GM06990 (cell line): ENCODE measurements at regions not wholly inside any gene's neighbourhood (a gene's known extent, or its start where the extent isn't known, plus 50 kb on each side); places are given as distances from the start of the nearest gene placed in this dataset.

Source experiments
- DNase-seq: peaks from one replicate; pipeline ENCODE4 v3.0.0-alpha.2; 2011; ENCODE audit not compliant: insufficient read length; ENCODE audit errors: extremely low read depth
- H3K27me3 ChIP-seq: replicated peaks from 2 replicates; pipeline ENCODE4 v1.6.0; 2011; ENCODE audit warnings: low read length; ENCODE audit not compliant: control insufficient read depth, insufficient read depth
- H3K36me3 ChIP-seq: 2 replicates; pipeline ENCODE4 v1.5.1; 2011; ENCODE audit warnings: low read length; ENCODE audit not compliant: control insufficient read depth, insufficient read depth
- H3K4me3 ChIP-seq: replicated peaks from 2 replicates; pipeline ENCODE4 v1.5.1; 2011; ENCODE audit warnings: low read depth, mild to moderate bottlenecking, control low read depth, low read length
- CTCF ChIP-seq: IDR thresholded peaks from 2 replicates; pipeline ENCODE4 v1.5.1; 2011; ENCODE audit warnings: low read length, control low read depth, mild to moderate bottlenecking, inconsistent platforms; ENCODE audit not compliant: insufficient read depth, poor library complexity, severe bottlenecking

DNA sequence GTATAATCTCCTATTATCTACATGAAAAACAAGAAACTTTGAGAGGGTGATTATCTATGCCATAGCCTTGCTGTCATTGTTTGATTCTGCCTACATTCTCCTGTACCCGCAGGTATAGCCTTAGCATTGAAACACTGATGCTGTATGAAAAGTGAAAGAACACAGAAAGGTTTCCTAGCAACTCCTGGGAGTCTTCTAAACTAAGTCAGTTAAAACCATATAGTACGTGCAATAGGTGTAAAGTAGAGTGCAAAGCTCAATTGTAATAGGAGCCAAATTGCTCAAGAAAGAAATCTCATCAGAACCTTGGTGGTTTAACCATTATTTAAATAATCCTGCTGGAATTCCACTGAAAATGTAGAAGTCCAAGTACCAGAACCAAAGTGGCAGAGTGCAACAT, 489.7 kb downstream of the PCDH10 start:
- H3K27me3 ChIP-seq = no peaks in the 10 kb centered on the region
- H3K4me3 ChIP-seq = no peak overlapping the region
- no peak for DNase-seq
- no peaks in the 10 kb centered on the region for H3K36me3 ChIP-seq
- no peak for TF ChIP-seq CTCF

GRCh38 chr4:133637161-133637560, 488.1 kb downstream of the PCDH10 start:
- no peak overlapping the region for H3K4me3 ChIP-seq
- no peaks in the 10 kb centered on the region for H3K27me3 ChIP-seq
- TF ChIP-seq CTCF = no peak
- DNase-seq = no peak
- no peaks in the 10 kb centered on the region for H3K36me3 ChIP-seq

- TF ChIP-seq CTCF = no peak
- Histone ChIP-seq H3K36me3 (no peaks in the 10 kb centered on the region), H3K27me3 (no peaks in the 10 kb centered on the region), H3K4me3 (no peak overlapping the region)
- DNase-seq = no peak
These were observed 475.6 kb downstream of the PCDH10 start for GRCh38 chr4:133624744-133625143.

DNA sequence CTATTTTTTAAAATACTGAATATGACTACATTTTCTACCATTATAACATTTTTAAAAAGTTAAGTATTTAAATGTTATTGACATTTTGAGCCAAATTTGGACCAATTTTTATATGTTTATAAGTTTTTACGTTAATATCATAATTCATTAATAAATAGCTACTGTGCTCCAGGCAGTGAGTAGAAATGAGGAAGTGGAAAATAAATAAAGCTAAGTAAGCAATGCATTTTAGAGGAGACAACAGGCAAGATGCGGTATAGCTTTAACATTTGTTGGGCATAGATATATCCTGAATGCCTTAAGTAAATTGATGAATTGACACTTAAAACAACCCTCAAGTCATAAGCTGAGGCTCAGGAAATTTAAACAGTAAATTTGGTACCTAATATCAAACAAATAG, 474.8 kb downstream of the PCDH10 start:
- Histone ChIP-seq H3K4me3 (no peak overlapping the region), H3K27me3 (no peaks in the 10 kb centered on the region), H3K36me3 (no peaks in the 10 kb centered on the region)
- DNase-seq = no peak
- no peak for TF ChIP-seq CTCF

- TF ChIP-seq CTCF = no peak
- no peak overlapping the region for H3K4me3 ChIP-seq
- DNase-seq = no peak
These were observed 472.5 kb downstream of the PCDH10 start for GRCh38 chr4:133621628-133622027.

DNA sequence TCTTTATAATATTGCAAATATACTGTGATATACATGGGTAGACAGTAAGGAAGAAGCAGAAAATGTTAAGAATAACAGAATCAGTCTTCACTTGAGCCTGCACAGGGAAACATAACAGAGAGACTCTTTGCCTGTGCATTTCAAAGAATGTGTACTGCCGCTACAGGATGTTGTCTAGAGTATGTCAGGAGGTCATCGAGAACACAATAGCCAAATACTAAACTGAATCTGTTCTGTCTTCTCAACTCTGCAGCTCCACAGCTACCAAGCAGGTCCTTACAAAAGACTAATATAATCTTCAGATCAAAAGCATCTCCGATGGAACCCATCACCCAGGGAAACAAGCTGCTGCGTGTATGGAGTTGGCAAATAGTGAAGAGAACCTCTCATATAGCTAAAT, 471.5 kb downstream of the PCDH10 start:
- H3K36me3 ChIP-seq = no peaks in the 10 kb centered on the region
- no peaks in the 10 kb centered on the region for H3K27me3 ChIP-seq
- TF ChIP-seq CTCF = no peak
- no peak for DNase-seq
- no peak overlapping the region for H3K4me3 ChIP-seq

More at GRCh38 chr4:133621628-133622027, 472.5 kb downstream of the PCDH10 start:
- no peaks in the 10 kb centered on the region for H3K36me3 ChIP-seq
- H3K27me3 ChIP-seq = no peaks in the 10 kb centered on the region
